Peyer's patch (tissue), 4 donors: ENCODE measurements at regions not wholly inside any gene's neighbourhood (a gene's known extent, or its start where the extent isn't known, plus 50 kb on each side); places are given as distances from the start of the nearest gene placed in this dataset.

Experiments used
- CTCF ChIP-seq, 6 experiments: fragments of 450-650 bp in 4 of 6; fragments of 200-600 bp in 2 of 6; sonication (generic) in 1 of 6; IDR thresholded peaks; one replicate each; pipeline ENCODE4 v1.5.1; 2017 to 2019; ENCODE audit warnings: antibody characterized with exemption in 6 of 6, mild to moderate bottlenecking in 3 of 6, moderate library complexity in 1 of 6
- POLR2A ChIP-seq, 2 donors: fragments of 450-650 bp; IDR thresholded peaks; one replicate each; pipeline ENCODE4 v1.5.1; 2017; ENCODE audit warnings: antibody characterized with exemption in 2 of 2, mild to moderate bottlenecking in 2 of 2, moderate library complexity in 2 of 2

- TF ChIP-seq CTCF (IDR thresholded peaks at IDR 0.05), result no peak
- no peak for TF ChIP-seq POLR2A (IDR thresholded peaks at IDR 0.05)
Measured at GRCh38 chr16:61415126-61415525, 621.1 kb downstream of the CDH8 start.
